GM13977 (cell line): ENCODE measurements at regions not wholly inside any gene's neighbourhood (a gene's known extent, or its start where the extent isn't known, plus 50 kb on each side); places are given as distances from the start of the nearest gene placed in this dataset.
"Not testable (repeated sequence)": the region's sequence is repeated elsewhere in the genome, so short reads cannot be mapped to it uniquely, and the experiment has no call there.

Experiments
- DNase-seq: peaks from one replicate; pipeline ENCODE4 v3.0.0; 2012; ENCODE audit warnings: low spot score
- CTCF ChIP-seq: IDR thresholded peaks from 2 replicates; pipeline ENCODE4 v1.5.1; 2012; ENCODE audit warnings: mild to moderate bottlenecking, control low read depth; ENCODE audit not compliant: insufficient read depth; ENCODE audit errors: extremely low read depth, missing control alignments
- in situ Hi-C: fragments of 300-500 bp; cut with MboI; formaldehyde crosslinking; loops from one replicate; pipeline ENCODE4 v1.12.0; 2022; ENCODE audit warnings: low sequenced_read_pairs, low pct_unique_long_range_greater_than_20kb, mixed read lengths, inconsistent platforms; ENCODE audit not compliant: unreplicated experiment

- no peak for DNase-seq
- in situ Hi-C loops: no loop called here
- no peak for TF ChIP-seq CTCF
Observed at GRCh38 chr2:122083256-122084048, 328.0 kb downstream of the TSN start.

GRCh38 chr2:122085672-122086071 is 330.2 kb downstream of the TSN start:
- DNase-seq, in situ Hi-C loops: not testable (repeated sequence)

- in situ Hi-C loops: no loop called here
- no peak for TF ChIP-seq CTCF
Observed at GRCh38 chr2:122094557-122094956, 339.1 kb downstream of the TSN start.

GRCh38 chr2:122096761-122097160 is 341.3 kb downstream of the TSN start:
- no peak for DNase-seq
- TF ChIP-seq CTCF: no peak
- in situ Hi-C loops: no loop called here

More at GRCh38 chr2:122094557-122094956, 339.1 kb downstream of the TSN start:
- DNase-seq: no peak

- in situ Hi-C loops: no loop called here
- TF ChIP-seq CTCF: no peak
- DNase-seq: no peak
Observed at GRCh38 chr2:122098306-122098705, 342.9 kb downstream of the TSN start.

GRCh38 chr2:122100346-122100745 is 344.9 kb downstream of the TSN start:
- no peak for DNase-seq
- TF ChIP-seq CTCF: no peak
- in situ Hi-C loops: no loop called here

GRCh38 chr2:122100756-122101155 is 345.3 kb downstream of the TSN start:
- no peak for TF ChIP-seq CTCF
- DNase-seq: no peak
- in situ Hi-C loops: no loop called here
